ENCODE measurements at regions not wholly inside any gene's neighbourhood (a gene's known extent, or its start where the extent isn't known, plus 50 kb on each side); places are given as distances from the start of the nearest gene placed in this dataset.

DNA sequence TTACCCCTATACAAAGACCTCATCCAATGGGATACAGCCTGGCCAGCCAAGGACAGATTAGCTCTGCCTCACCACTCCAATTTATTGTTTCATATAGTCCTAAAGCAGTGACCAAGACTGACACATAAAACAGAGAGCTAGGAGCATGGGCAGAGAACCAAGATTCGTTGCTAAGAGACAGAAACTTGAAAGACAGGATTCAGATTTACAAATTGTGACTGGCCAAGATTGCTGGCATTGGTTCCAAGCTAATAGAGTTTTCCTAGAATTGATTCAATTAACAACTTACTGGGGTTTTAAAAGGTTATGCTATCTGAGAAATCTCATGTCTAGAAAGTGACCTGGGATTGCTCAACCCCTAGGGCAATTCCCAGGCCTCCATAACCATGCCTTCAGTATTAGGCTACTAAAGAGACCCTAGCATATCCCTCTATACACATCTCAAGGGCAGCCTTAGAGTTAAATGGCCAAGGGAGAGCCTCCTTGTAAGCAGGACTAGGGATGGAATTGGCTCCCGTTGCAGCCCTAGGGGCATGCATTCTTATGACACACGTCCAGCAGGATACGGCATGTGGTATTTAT, 75.6 kb downstream of the ICOS start:
- FAIRE-seq = no peak
- TF ChIP-seq, protein P1, sequence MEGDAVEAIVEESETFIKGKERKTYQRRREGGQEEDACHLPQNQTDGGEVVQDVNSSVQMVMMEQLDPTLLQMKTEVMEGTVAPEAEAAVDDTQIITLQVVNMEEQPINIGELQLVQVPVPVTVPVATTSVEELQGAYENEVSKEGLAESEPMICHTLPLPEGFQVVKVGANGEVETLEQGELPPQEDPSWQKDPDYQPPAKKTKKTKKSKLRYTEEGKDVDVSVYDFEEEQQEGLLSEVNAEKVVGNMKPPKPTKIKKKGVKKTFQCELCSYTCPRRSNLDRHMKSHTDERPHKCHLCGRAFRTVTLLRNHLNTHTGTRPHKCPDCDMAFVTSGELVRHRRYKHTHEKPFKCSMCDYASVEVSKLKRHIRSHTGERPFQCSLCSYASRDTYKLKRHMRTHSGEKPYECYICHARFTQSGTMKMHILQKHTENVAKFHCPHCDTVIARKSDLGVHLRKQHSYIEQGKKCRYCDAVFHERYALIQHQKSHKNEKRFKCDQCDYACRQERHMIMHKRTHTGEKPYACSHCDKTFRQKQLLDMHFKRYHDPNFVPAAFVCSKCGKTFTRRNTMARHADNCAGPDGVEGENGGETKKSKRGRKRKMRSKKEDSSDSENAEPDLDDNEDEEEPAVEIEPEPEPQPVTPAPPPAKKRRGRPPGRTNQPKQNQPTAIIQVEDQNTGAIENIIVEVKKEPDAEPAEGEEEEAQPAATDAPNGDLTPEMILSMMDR (IDR thresholded peaks at IDR 0.05; ENCODE audit: insufficient read depth, missing control alignments) = no peak
- no peak for DNase-seq (ENCODE audit: insufficient read length, low spot score)

DNA sequence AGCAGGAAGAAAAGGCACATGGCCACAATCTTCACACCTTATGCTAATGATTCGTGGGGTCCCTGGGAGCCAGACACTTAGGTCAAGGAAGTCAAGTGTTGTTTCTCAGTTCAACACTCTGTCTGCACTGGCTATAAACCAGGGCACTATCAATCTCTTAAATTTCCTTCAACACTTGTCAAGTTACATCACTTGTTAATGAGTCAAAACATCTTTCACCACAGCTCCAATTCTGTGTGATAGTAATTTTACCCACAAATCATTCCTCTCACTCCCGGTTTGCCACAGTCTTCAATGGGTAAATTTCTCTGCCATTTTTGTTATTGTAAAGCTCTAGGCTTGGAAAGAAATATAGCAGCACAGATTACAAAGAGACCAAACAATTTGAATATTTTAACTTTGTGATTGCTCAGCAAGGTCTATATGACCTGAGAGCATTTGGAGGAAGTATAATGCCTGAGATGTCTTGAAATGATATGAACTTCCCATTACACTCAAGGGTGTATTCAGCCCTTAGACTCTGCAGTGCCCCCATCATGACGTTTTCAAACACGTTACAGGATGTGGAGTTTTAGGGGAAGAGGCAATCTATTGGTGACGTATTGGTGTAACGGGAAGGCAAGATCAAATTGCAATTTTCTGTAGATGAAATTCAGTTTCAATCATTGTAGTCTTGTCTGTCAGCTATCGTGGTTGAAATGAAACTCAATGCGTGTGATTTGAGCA, 78.7 kb downstream of the ICOS start:
- DNase-seq (ENCODE audit: insufficient read length, low spot score) (no peak), FAIRE-seq (no peak)
- TF ChIP-seq, protein P1 (IDR thresholded peaks at IDR 0.05; ENCODE audit: insufficient read depth, missing control alignments) = no peak

DNA sequence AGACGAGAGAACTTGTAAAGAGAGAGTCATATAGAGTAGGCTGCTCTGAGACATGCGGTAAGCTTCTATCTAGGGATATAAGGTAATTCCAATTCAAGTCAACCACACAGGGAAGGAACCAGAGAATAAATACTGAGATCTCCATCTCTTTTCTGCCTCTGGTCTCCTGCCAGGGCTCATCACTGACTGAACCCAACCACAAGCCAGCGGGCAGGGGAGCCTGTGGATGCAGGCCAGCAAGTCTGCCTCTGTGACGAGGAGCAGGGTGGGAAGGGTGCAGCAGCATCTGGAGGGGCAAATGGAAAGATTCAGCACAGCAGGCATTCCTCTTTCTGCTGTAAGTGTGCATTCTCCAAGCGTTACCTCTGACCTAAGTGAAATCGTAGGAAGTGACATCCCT, 82.2 kb downstream of the ICOS start:
- TF ChIP-seq, protein P1 (IDR thresholded peaks at IDR 0.05; ENCODE audit: insufficient read depth, missing control alignments) = no peak
- no peak for DNase-seq (ENCODE audit: insufficient read length, low spot score)
- FAIRE-seq = no peak

DNA sequence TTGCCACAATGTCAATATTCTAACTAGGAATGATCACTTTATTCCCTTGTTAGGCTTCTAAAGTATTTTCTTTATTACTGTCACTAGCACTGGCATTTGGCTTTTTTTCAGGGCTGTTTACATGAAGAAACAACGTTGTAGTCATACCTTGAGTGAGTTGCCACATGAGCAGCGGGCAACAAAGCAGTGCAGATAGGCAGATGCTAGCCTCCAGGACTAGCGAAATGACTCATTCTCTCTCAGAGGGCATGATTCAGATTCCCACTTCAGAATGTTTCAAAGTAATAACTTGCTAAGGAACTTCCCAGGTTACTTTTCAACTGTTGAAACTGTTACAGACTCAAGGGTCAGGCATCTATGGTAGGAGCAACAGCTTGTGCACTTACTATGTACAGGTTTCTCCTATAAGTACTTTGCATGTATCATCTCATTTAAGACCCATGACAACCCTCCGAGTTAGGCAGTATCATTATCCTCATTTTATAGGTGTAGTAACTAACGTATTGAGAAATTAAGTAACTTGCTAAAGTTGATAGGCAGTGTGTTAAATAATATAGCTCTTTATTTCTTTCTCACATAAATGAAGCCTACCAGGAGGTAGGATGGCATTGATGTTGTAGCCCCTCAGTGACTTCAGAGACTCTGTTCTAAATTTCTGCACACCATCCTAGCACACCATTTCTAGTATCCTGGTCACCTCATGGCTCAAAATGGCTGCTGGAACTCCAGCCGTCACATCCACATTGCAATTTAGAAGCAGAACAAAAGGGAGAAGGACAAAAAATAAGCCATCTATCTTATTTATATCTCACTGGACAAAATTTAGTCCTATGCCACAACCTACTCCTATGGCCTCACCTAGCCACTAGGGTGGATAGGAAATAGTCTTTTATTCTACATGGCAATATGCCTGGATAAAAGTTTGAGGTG, 83.3 kb downstream of the ICOS start:
- DNase-seq (ENCODE audit: insufficient read length, low spot score) (no peak), FAIRE-seq (no peak)
- TF ChIP-seq, protein P1 (IDR thresholded peaks at IDR 0.05; ENCODE audit: insufficient read depth, missing control alignments) = no peak

DNA sequence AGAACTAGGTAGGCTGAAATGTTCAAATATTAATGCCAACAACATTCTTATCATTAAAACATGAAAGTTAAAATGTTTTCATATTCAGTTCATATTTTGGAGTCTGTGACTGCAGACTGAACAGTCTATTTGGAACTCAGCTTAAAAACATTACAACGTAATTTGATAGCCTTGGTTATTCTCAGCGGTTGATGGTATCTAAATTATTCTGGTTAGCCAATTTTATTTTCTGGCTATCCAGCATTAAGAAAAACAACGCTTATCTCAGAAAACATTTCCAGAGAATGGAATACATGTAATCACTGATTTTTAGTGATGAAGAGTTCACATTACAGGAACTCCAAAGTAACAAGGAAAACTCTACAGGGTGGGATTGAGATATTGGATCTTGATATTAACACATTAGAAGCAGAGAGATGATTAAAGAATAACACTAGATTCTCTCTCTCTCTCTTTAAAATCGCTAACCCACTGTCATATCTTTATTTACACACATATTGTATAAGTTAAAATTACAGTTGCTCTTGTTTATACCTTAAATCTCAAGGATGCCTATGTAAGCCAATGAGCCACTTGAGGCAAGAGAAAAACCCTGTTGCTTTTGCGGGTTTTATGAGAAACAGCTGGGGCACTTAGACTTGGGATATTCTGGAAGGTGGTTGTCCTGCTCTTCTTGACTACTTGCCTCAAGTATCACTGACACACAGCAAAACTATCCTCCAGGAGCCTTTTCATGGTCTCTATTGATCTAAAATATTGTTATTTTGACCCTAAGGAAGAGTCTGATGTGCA, 84.9 kb downstream of the ICOS start:
- no peak for FAIRE-seq
- DNase-seq (ENCODE audit: insufficient read length, low spot score) = no peak
- TF ChIP-seq, protein P1 (IDR thresholded peaks at IDR 0.05; ENCODE audit: insufficient read depth, missing control alignments) = no peak

DNA sequence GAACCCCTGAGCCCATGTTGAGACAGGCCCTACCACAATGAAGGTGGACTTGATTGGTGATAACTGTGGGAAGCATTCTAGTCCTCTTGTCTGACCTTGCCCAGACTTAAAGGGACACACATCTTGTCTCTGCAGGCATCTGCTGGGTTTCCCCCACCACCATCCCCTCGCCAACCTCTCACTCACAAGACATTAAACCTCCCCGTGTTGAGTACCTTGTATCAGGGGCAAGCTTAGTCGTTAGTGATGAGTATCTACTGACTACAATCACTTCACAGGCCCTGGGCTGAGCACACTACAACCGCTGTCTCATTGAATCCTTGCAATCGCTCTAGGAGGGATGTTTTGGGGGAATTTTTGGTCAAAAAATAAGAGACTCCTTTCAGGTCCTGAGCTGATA, 86.0 kb downstream of the ICOS start:
- FAIRE-seq = no peak
- DNase-seq (ENCODE audit: insufficient read length, low spot score) = no peak
- TF ChIP-seq, protein P1 (IDR thresholded peaks at IDR 0.05; ENCODE audit: insufficient read depth, missing control alignments) = no peak
